ENCODE measurements at regions not wholly inside any gene's neighbourhood (a gene's known extent, or its start where the extent isn't known, plus 50 kb on each side); places are given as distances from the start of the nearest gene placed in this dataset.

DNA sequence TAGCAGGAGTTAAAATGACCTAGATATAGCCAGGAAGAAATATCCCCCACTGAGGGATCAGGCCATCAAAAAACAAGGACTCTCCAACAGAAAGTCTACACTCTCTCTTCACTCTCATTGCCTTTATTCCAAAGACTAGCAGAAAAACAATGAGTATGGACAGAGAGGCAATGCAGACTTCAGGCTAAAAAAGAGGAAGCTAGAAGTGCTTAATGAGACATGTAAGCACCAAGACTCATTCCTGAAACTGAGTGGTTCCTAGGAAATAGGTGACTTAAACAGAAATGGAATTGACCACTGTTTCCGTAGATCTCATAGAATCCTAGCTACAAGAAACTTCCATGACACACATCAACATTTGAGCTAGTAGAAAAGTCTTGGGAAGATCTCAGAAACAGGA, 387.3 kb downstream of the KDM5D start:
- Histone ChIP-seq H3K9ac (ENCODE audit: low read length in 3 of 3) (no peak overlapping the region), H3K4me1 (ENCODE audit: control insufficient read depth in 2 of 3, insufficient read depth in 2 of 3, low read depth in 1 of 3, low read length in 3 of 3) (no peaks in the 10 kb centered on the region), H3K36me3 (ENCODE audit: control insufficient read depth in 2 of 3, insufficient read depth in 3 of 3, low read length in 3 of 3) (no peaks in the 10 kb centered on the region), H3K4me3 (ENCODE audit: low read length in 3 of 3) (no peak overlapping the region), H3K27me3 (ENCODE audit: control insufficient read depth, insufficient read depth, low read length) (no peaks in the 10 kb centered on the region), H3K9me3 (ENCODE audit: control insufficient read depth in 2 of 3, insufficient read depth in 1 of 3, low read length in 3 of 3) (no peaks in the 10 kb centered on the region), H3K27ac (ENCODE audit: low read depth in 2 of 2, low read length in 2 of 2) (no peak overlapping the region)
- DNase-seq (no peak), FAIRE-seq (no peak)
- TF ChIP-seq, protein P1, sequence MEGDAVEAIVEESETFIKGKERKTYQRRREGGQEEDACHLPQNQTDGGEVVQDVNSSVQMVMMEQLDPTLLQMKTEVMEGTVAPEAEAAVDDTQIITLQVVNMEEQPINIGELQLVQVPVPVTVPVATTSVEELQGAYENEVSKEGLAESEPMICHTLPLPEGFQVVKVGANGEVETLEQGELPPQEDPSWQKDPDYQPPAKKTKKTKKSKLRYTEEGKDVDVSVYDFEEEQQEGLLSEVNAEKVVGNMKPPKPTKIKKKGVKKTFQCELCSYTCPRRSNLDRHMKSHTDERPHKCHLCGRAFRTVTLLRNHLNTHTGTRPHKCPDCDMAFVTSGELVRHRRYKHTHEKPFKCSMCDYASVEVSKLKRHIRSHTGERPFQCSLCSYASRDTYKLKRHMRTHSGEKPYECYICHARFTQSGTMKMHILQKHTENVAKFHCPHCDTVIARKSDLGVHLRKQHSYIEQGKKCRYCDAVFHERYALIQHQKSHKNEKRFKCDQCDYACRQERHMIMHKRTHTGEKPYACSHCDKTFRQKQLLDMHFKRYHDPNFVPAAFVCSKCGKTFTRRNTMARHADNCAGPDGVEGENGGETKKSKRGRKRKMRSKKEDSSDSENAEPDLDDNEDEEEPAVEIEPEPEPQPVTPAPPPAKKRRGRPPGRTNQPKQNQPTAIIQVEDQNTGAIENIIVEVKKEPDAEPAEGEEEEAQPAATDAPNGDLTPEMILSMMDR (IDR thresholded peaks at IDR 0.05; ENCODE audit: borderline replicate concordance, extremely low read depth, insufficient read depth), result no peak
- intact Hi-C loops (cut with DNase I), result no loop called here

DNA sequence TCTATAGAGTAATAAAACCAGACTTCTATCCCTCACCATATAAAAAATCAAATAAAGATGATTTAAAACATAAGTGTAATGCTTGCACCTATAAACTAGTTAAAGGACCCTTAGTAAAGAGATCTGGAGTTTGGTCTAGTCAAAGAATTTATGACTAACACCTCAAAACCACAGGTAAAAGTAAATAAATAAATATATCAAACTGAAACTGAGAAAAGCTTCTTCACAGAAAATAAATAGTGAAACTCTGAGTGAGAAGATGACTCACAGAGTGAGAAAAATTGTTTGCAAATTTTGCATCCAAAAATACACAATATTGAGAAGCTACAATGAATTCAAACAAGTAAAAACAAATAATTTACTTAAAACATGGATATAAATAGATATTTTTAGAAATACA, 387.8 kb downstream of the KDM5D start:
- TF ChIP-seq, protein P1 (IDR thresholded peaks at IDR 0.05; ENCODE audit: borderline replicate concordance, extremely low read depth, insufficient read depth), result no peak
- FAIRE-seq, result no peak

DNA sequence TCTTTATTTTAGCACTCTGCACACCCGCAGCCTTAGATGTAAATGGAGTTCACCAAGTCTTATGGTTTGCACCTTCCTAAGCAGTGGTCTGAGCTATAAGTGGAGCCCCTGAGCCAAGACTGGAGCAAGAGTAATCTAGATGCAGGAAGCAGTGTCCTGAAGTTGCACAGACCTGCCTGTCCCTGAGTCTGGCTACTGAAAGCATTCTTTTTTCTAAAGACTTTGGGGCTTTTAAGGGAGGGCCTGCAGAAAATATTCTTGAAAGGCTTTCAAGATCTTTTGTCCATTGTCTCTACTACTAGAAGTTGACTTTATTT, 389.7 kb downstream of the KDM5D start:
- DNase-seq (no peak), FAIRE-seq (no peak)
- Histone ChIP-seq H3K4me3 (ENCODE audit: low read length in 3 of 3) (no peak overlapping the region), H3K27ac (ENCODE audit: low read depth in 2 of 2, low read length in 2 of 2) (no peak overlapping the region), H3K27me3 (ENCODE audit: control insufficient read depth, insufficient read depth, low read length) (no peaks in the 10 kb centered on the region), H3K4me1 (ENCODE audit: control insufficient read depth in 2 of 3, insufficient read depth in 2 of 3, low read depth in 1 of 3, low read length in 3 of 3) (no peaks in the 10 kb centered on the region), H3K36me3 (ENCODE audit: control insufficient read depth in 2 of 3, insufficient read depth in 3 of 3, low read length in 3 of 3) (no peaks in the 10 kb centered on the region), H3K9me3 (ENCODE audit: control insufficient read depth in 2 of 3, insufficient read depth in 1 of 3, low read length in 3 of 3) (no peaks in the 10 kb centered on the region), H3K9ac (ENCODE audit: low read length in 3 of 3) (no peak overlapping the region)
- intact Hi-C loops (cut with DNase I), result no loop called here
- TF ChIP-seq, protein P1 (IDR thresholded peaks at IDR 0.05; ENCODE audit: borderline replicate concordance, extremely low read depth, insufficient read depth), result no peak

More for the DNA sequence above, 387.8 kb downstream of the KDM5D start:
- intact Hi-C loops (cut with DNase I), result no loop called here
- Histone ChIP-seq H3K4me3 (ENCODE audit: low read length in 3 of 3) (no peak overlapping the region), H3K27me3 (ENCODE audit: control insufficient read depth, insufficient read depth, low read length) (no peaks in the 10 kb centered on the region), H3K9ac (ENCODE audit: low read length in 3 of 3) (no peak overlapping the region), H3K4me1 (ENCODE audit: control insufficient read depth in 2 of 3, insufficient read depth in 2 of 3, low read depth in 1 of 3, low read length in 3 of 3) (no peaks in the 10 kb centered on the region), H3K27ac (ENCODE audit: low read depth in 2 of 2, low read length in 2 of 2) (no peak overlapping the region), H3K36me3 (ENCODE audit: control insufficient read depth in 2 of 3, insufficient read depth in 3 of 3, low read length in 3 of 3) (no peaks in the 10 kb centered on the region), H3K9me3 (ENCODE audit: control insufficient read depth in 2 of 3, insufficient read depth in 1 of 3, low read length in 3 of 3) (no peaks in the 10 kb centered on the region)
- no peak for DNase-seq

DNA sequence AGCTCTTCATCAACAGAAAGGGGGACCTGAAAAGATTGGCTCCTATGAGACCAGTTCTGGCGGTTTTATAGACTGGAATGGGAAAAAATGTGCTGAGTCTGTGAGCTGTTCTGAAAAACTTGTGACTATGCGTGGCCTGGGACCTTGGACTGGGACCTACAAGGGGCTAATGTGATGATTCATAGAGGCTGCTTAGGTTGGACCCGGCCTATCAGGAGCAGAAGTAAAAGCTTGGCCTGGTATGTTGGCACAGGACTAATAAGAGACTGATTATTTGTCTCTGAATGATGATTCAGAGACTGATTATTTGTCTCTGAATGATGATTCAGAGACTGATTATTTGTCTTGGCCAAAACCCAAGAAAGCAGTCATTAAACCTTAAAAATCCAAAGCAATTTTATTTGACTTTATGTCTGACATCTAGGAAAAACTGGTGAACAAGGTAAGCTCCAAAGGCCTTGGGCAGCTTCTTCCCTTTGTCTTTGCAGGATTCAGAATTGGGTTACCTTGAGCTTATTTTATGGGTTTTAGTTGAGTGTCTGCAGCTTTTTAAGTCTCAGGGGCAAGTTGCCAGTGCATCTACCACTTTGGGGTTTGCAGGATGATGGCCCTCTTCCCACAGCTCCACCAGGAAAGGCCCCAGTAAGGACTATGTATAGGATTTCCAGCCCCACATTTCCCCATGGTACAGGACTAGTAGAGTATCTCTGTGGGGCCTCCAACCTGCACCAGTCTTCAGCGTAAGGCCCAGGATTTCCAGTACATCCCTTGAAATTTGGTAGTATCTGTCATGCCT, 390.3 kb downstream of the KDM5D start:
- DNase-seq (no peak), FAIRE-seq (no peak)
- no peak overlapping the region for H3K9ac ChIP-seq (ENCODE audit: low read length in 3 of 3)

More for the DNA sequence above, 390.3 kb downstream of the KDM5D start:
- Histone ChIP-seq H3K4me1 (ENCODE audit: control insufficient read depth in 2 of 3, insufficient read depth in 2 of 3, low read depth in 1 of 3, low read length in 3 of 3) (no peaks in the 10 kb centered on the region), H3K27ac (ENCODE audit: low read depth in 2 of 2, low read length in 2 of 2) (no peak overlapping the region), H3K9me3 (ENCODE audit: control insufficient read depth in 2 of 3, insufficient read depth in 1 of 3, low read length in 3 of 3) (no peaks in the 10 kb centered on the region), H3K36me3 (ENCODE audit: control insufficient read depth in 2 of 3, insufficient read depth in 3 of 3, low read length in 3 of 3) (no peaks in the 10 kb centered on the region), H3K27me3 (ENCODE audit: control insufficient read depth, insufficient read depth, low read length) (no peaks in the 10 kb centered on the region), H3K4me3 (ENCODE audit: low read length in 3 of 3) (no peak overlapping the region)
- intact Hi-C loops (cut with DNase I), result no loop called here
- TF ChIP-seq, protein P1 (IDR thresholded peaks at IDR 0.05; ENCODE audit: borderline replicate concordance, extremely low read depth, insufficient read depth), result no peak
